Head of caudate nucleus (tissue), 42 donors: ENCODE measurements at regions not wholly inside any gene's neighbourhood (a gene's known extent, or its start where the extent isn't known, plus 50 kb on each side); places are given as distances from the start of the nearest gene placed in this dataset.

Source experiments
- DNase-seq, 42 donors: peaks; one replicate each; pipeline versions ENCODE4 v3.0.0 to v3.0.0-alpha.2; 2020 to 2021; ENCODE audit warnings: mixed read lengths in 7 of 42
- intact Hi-C: fragments of 100-400 bp; cut with DNase I; formaldehyde crosslinking; loops from one replicate; pipeline ENCODE4 v1.15.0; 2022

DNA sequence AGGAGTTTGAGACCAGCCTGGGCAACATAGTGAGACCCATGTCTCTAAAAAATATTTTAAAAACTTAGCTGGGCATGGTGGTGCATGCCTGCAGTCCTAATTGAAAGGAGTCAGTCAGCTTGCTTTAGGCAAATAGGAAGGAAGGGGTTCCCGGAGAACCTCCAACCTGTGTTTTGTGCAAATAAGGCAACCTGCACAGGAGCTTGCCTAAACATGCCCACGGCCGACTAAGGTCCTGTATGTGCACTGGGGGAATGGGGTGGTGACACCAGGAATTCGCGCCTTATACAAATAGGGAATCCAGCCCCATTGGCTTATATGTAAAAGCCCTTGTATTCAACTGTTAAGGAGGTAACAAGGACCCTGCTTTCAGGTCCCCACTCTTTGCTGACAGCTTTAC is 429.2 kb upstream of the ZP4 start:
- no peak for DNase-seq
- intact Hi-C loops: no loop called here

DNA sequence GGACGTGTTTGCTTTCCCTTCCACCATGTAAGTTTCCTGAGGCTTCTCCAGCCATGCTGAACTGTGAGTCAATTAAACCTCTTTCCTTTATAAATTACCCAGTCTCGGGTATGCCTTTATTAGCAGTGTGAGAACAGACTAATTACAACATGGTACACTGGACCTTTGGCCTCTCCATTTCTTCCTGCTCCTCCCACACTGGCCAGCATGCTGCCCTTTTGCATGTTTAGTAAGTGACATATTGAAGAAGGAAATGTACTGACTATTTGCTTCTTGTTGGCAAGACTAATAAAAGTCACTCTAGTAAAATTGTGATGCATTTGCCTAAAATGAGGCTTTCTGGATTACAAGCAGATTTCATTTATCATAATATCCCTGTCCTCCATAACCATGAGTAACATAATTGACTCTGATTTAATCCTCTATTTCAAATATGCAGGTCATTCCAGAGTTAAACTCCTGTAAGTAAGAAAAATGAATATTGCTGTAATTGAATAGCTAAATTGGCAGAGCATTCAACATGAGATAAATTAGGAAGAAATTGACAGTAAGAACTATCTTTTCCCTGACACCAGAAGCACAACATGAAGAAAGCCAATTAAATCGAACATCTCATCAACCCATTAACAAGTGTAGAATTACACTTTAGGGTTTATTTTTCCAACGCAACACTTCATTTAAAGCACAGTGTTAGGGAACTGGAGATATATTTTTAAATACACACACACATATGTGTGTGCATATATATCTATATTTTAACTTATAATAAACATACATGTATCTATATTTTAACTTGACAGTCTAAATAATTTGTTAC is 427.8 kb upstream of the ZP4 start:
- intact Hi-C loops: no loop called here
- DNase-seq: no peak

DNA sequence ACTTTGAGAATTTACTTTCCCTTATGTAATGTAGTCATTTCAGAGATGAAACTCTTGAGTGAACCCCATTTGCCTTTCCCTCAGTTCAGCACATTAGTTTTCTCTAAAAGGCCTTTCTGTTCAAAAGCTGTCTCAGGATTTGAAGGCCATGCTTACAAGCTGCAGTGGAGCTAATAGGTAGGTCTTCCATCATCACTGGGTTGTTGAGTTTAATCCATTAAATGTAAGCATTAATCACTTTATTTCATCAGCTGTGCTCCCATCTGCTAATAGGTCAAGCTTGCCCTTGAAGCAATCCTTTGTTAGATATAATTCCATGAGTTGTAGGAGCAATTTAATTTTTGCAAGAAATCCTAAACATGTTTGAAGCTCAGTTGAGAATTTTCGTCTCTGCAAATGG is 422.2 kb upstream of the ZP4 start:
- no peak for DNase-seq
- intact Hi-C loops: no loop called here

DNA sequence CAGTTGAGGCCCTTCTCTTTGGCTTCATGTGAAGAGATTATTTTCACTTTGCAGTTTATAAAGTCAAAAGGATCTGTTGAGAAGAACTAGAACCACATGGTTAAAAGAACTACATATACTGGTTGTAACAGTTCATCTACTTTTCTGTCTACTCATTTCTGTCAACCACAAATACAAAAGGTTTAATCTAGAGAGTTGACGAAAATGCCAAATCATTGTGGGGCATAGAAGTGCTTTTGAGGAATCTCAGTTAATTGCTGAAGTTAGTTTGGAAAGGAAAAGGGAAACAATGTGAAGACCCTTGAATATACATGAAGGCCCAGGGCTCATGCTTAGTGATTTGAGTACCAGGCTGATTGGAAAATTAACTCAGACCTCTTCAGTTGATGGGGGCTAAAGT is 415.7 kb upstream of the ZP4 start:
- DNase-seq: no peak

DNA sequence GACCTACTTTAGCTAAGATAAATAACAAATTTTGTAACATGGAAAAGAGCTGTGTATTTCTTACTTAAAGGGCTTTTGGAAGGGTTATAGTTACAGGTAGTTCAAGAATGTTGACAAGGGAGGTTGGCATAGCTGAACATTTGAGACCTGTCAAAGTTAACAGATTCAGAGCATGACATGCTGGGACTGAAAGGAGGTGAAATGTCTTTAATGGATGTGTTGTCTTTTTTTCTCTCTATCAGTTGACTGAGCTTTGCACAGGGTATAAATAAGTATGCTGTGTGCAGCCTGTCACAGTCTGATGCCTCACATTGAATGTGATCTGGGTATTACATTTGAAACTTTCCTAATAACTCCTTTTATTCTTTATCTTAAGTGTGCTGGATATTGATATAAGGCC is 411.9 kb upstream of the ZP4 start:
- intact Hi-C loops: no loop called here
- DNase-seq: no peak

More for the DNA sequence above, 415.7 kb upstream of the ZP4 start:
- intact Hi-C loops: no loop called here

DNA sequence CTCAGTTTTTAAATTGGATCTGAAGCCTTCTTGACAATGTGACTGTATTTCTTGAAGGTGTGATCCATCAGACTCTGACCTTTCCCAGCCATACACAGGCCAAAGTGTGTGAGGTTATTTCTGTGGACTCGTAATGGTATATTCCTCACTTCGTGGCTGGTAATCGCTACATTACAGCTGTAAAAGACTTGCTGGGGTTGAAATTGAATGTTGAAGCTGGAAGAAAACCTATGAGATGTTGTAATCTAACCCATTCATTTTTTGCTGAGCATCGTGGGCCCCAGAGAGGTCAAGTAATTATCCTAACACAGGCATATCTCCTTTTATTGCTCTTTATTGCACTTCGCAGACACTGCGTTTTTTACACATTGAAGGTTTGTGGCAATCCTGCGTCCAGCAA is 405.6 kb upstream of the ZP4 start:
- intact Hi-C loops: no loop called here
- no peak for DNase-seq

DNA sequence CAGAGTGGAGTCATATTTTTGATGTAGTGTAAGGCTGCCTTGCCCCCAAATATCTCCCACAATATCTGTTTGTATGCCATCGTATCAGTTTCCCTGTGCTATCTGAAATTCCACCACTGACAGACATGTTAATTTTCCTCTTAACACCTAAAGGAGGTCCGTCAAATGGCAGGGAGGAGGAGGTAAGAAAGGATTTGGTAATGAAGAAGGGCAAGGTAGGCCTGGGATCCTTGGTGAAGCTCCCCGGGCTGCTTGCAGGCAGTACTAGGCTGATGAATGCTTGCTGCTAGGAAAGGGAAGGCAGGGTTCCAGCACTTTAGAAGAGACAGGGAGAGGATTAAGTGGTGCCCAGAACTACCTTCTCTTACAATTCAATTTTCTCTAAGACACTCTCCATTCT is 402.4 kb upstream of the ZP4 start:
- intact Hi-C loops: no loop called here
- no peak for DNase-seq

DNA sequence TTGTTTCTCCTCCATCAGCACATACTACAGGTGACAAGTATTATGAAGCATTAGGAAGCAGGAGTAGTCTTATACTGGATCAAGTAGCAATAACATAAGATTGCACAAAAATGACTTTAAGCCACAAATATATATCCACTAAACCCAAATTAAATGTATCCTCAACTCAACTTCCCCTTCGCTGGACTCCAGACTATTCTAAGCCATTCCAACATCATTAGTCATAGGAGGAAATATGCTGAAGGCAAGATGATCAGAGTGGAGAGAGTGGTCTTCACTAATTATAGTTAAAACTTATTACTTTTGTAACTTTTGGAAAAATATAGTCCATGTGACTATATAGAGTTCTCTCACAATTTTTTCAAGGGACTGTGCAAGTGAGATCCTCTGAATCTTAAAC is 390.7 kb upstream of the ZP4 start:
- DNase-seq: no peak
- intact Hi-C loops: no loop called here

DNA sequence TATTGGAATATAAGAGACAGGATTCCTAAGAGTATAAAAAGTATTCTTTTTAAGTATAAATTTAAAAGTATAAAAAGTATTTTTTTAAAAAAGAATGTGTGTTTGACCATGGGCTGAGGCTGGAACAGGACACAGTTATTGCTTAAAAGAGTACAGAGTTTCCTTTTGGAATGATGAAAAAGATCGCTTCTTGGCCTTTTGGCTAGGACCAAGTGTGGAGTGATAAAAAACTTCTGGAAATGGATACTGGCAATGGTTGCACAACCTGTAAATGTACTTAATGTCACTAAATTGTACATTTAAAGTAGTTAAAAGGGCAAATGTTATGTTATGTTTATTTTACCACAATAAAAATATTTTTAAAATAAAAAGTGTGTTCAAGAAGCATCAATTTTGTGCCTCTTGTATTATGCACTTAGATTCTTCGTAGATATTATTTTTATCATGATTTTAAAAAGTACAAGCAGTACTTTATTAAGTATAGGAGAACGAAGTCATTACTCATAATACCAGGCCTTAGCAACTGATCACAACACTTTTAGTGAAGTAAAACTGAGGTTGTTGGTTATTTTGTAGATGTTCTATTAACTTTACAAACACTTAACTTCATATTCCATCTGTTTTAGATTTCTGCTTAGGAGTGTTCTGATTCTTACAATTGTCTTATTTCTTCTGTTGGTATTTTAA is 389.1 kb upstream of the ZP4 start:
- DNase-seq: no peak
- intact Hi-C loops: no loop called here

DNA sequence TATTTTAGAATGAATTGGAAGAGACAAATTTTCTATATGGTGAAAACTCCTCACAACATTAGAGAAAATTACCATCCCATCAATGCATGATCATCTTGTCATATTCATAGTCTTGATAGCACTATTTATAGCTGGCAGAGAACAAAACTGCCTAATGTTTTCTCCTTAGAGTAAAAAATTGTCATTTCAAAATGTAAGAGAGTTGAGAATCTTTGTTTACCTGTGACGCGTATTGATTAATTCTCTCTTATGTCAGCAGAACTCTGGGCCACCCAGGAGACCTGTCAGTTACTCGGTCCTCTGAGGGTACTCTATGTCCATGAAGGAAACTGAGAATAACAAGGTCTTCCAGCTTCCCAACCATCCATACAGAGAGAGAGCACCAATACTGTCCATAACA is 381.4 kb upstream of the ZP4 start:
- intact Hi-C loops: no loop called here
- DNase-seq: no peak

DNA sequence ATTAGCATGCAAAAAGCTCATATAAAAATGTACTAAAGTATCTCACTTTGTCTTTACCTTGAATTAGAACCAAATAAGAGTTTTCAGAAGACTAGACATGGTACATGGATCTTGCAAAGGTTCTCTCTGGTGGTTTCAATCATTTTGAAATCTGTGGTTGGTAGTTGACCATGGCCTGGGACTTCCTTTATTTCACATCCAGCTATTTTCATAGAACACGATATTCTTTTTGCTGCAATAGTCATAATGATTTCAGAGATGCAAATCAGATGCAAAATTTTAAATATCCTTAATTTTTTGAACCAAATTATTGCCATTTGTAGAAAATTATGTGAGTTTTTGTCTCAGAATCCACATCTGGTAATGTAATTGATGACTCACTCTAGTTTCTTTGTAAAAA is 375.1 kb upstream of the ZP4 start:
- no peak for DNase-seq
- intact Hi-C loops: no loop called here

DNA sequence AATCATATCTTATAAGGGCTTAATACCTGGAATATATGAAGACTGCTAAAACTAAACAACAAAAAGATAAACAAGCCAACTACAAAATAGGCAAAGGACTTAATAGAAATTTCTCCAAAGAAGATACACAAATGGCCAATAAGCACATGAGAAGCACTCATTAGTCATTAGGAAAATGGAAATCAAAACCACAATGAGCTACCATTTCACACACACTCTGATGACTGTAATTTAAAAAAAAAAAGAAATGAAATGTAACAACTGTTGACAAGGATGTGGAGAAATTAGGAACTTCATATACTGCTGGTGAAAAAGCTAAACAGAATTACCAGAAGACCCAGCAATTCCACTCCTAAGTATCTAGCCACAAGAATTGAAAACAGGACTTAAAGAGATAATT is 374.2 kb upstream of the ZP4 start:
- intact Hi-C loops: no loop called here
- no peak for DNase-seq

DNA sequence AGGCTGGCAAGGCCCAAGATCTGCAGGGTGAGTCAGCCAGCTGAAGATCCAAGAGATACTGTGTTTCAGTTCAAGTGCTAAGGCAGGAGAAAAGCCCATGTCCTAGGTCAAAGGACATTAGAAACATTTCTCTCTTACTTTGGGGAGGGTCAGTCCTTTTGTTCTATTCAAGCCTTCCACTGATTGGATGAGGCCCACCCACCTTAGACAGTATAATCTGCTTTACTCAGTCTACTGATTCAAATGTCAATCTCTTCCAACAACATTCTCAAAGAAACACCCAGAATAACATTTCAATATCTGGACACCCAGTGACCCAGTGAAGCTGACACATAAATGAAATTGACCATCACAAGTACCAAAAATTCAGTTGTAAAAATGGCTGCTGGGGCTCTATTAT is 367.8 kb upstream of the ZP4 start:
- DNase-seq: no peak
- intact Hi-C loops: no loop called here

DNA sequence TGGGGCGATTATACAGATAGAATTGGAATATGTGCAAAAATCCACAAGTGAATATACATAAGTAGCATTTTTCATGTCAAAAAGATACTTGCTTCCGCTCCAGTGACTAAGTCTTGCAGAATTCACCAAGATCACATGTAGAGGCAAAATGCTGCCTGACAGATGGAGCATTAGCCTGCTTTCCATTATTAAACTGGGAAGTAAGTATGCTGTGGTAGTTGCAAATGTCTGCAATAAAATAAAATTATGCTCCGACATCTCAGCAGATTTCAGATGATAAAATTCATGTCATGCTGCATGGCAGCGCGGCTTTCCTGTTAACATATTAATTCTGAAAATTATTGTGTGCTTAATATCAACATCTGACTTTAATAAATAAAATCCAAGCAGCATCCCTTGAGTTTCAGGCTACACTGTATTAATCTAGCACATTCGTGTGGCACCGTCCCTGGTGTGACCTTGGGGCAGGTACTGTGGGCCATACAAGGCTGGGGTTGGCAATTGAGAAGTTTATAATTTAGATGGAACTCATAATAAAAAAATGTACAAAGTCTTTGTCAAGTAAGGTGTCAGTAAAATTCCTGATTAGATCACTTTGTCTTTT is 366.4 kb upstream of the ZP4 start:
- intact Hi-C loops: no loop called here
- DNase-seq: no peak

DNA sequence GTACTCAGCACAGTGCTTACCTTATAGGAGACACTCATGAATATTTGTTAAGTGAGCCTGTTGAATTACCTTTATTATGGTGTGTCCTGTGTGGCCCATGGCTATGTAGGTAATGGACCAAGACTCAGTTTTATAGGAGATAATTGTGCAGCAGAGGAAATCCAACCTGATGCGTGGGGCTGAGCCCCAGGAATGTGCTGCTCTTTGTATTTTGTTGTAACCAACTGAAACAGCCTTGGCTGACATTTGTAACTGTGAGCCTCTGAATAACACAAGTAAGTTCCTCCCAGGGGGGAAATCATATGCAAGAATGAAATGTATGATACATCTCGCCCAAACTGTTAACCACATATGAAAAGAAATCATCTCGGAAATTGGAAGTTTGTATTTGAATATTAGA is 364.2 kb upstream of the ZP4 start:
- DNase-seq: no peak
- intact Hi-C loops: no loop called here

DNA sequence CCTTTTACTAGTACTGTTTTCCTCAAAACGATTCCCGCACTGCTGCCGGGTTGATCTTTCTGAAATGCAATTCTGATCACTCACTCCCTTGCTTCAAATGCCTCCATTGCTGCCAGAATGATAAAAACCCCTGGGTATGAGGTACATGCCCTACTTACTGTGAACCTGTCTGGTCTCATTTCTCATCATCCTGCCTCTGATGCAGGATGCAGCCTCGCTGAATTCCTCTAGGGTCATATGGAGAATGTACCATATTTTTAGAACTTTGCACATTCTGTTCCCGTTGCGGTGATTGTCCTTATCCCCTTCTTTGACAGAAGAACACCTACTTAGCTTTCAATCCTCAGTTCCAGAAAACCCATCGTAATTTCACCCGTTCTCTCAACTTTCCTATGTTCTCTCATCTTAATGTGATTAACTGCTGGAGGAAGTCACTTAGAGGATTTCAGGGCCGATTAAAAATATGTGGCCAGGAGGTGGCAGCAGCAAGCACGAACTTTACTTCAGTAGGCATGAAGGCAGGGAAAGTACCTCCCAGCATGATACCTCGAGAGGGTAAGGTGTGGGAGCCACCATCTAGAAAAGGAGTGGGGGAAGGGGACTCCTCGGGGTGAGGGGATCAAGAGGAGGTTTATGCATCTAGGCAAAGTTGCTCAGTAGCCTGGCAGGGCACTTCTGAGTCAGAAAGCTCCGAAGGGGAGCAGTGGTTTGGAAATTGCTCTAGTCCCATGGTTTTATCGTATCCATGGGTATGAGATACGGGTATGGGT is 361.5 kb upstream of the ZP4 start:
- intact Hi-C loops: no loop called here
- DNase-seq: peak; percentile 10 to 89 (median 74)

DNA sequence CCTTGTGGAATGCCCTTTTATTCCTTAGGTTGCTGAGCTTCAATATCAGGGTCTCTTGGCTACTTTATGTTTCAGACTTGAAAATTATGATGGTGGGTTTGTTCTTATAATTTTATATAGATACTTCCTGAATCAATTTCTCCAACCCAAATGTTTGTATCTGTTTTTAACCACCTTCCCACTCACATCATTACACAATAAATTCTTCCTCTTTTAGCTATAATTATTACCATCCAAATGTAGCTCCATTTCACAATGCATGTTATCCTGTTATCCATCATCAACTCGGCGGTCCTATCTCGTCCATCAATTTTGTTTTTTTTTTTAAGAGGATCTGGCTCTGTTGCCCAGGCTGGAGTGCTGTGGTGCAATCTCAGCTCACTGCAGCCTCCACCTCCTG is 357.6 kb upstream of the ZP4 start:
- DNase-seq: no peak
- intact Hi-C loops: no loop called here

DNA sequence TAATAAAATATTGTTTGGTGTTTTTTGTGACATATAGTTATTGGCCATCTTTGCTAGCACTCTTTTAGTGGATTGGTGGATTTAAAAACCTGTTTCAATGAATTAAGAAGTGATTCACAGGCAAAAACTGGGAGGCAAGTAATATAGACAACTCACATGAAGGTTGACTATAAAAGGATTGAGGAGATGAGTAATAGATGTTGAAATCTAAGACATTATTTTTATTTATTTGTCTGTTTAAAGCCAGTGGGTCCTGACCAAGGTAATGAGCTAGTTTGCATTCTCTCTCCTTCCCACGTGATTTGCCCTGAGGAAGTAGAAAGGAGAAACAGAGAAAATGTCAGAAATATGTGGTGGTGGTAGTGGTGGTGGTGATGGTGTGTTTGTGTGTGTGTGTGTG is 351.5 kb upstream of the ZP4 start:
- DNase-seq: no peak
- intact Hi-C loops: no loop called here

DNA sequence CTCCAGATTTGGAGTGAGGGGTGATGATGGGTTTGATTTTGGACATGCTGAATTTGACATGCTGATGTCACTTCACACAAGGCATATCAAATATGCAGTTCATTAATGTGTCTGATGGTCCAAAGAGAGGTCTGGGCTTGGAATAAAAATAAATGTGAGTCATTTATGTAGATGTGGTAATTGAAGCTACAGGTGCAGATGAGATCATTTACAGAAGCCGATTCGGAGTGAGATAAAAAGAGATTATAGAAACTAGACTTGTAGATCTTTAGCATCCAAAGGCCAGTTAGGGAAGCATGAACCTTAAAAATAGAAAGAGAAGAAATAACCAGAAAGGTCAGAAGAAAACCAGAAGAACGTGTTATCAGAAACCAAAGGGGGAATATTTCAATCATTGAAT is 350.9 kb upstream of the ZP4 start:
- intact Hi-C loops: no loop called here

DNA sequence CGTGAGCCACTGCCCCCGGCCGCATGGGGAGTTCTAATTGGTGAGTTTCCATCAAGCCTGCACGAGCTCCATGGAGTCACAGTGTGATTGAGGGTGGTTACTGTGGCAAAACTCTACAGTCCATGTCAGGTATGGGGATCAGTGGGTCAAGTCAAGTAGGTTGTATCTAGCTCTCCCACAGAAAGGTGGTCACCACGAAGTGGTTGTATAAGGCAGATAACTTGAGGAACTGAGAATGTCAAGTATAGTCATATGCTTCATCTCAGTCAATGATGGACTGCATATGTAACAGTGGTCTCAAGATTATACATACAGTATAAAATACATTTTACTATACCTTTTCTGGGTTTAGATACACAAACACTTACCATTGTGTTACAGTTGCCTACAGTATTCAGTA is 348.6 kb upstream of the ZP4 start:
- DNase-seq: no peak
- intact Hi-C loops: no loop called here

More for the DNA sequence above, 350.9 kb upstream of the ZP4 start:
- DNase-seq: no peak
